ENCODE measurements at regions not wholly inside any gene's neighbourhood (a gene's known extent, or its start where the extent isn't known, plus 50 kb on each side); places are given as distances from the start of the nearest gene placed in this dataset.
"Not testable (repeated sequence)": the region's sequence is repeated elsewhere in the genome, so short reads cannot be mapped to it uniquely, and the experiment has no call there.

DNA sequence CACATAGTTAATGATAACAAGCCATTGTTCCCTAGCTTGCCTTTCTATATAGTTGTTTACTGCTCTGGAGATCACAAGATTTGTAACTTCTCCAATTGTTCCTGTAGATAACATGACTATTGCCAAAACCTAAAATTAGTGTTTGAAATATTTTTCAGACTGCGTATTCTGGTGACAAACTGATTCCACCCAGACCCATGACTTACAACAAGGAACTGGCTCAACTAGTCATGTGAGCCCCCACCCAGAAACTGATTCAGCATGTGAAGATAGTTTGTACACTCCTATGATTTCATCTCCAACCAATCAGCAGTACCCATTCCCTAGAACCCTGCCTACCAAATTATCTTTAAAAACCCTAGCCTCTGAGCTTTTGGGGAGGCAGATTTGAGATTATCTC, 131.4 kb upstream of the BCL9 start:
- TF ChIP-seq POLR2A (IDR thresholded peaks at IDR 0.05; ENCODE audit: low read depth, low read length) (no peak), TAF1 (IDR thresholded peaks at IDR 0.05; ENCODE audit: borderline replicate concordance, low read depth, low read length) (no peak), POLR2AphosphoS5 (IDR thresholded peaks at IDR 0.05; ENCODE audit: low read depth, low read length) (no peak)

DNA sequence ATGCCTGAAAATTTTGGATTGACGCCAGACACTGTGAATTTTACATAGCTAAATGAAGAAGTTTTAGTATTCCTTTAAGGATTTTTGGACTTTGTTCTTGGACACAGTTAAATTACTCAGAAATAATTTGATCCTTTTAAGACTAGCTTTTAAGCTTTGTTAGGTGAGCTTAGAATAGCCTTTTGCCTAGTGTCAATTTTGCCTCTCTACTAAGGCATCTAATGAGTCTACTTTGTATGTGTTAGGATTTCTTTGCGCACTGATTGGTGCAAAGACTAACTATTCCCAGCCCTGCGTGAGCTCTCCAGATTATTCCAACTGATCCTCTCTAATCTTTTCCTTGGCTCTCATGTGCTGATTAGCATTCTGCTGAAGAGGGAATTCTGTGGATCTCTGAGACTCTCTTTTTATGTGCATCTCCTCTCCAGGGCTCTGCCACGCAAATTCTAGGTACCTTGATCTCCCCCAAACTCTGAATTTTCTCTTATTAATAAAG, 128.1 kb upstream of the BCL9 start:
- DNase-seq (ENCODE audit: insufficient read length) (no peak), FAIRE-seq (no peak)
- no peak for TF ChIP-seq POLR2A (IDR thresholded peaks at IDR 0.05; ENCODE audit: low read depth, low read length)
- TF ChIP-seq POLR2AphosphoS5 (IDR thresholded peaks at IDR 0.05; ENCODE audit: low read depth, low read length), result no peak
- TF ChIP-seq TAF1 (IDR thresholded peaks at IDR 0.05; ENCODE audit: borderline replicate concordance, low read depth, low read length), result no peak

More for the DNA sequence above, 131.4 kb upstream of the BCL9 start:
- FAIRE-seq (no peak), DNase-seq (ENCODE audit: insufficient read length) (no peak)

DNA sequence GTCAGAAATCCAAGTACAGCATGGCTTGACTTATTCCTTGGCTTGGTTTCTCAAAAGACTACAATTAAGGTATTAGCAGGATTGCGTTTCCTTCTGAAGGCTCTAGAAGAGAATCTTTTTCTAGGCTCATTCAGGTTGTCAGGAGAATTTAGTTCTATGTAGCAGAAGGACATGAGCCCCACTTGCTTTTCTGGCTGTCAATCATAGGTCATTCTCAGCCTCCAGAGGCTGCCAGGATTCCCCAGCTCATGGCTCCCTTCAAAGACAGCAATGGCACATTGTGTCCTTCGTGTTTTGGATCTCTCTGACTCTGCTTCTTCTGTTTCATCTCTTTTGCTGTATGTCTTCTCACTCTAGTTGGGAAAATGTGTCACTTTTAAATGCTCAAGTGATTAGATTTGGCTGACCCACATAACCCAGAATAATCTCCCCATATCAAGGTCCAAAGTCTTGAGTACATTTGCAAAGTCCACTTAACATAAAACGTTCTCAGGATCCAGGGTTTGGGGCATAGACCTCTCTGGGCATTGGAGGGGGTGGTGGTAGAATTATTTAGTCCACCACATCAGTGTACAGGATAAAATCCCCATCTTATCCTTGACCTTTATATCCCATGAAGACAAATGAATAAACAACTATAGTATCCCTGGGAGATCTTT, 126.7 kb upstream of the BCL9 start:
- no peak for TF ChIP-seq TAF1 (IDR thresholded peaks at IDR 0.05; ENCODE audit: borderline replicate concordance, low read depth, low read length)
- TF ChIP-seq POLR2A (IDR thresholded peaks at IDR 0.05; ENCODE audit: low read depth, low read length), result no peak
- no peak for TF ChIP-seq POLR2AphosphoS5 (IDR thresholded peaks at IDR 0.05; ENCODE audit: low read depth, low read length)
- FAIRE-seq (no peak), DNase-seq (ENCODE audit: insufficient read length) (no peak)

DNA sequence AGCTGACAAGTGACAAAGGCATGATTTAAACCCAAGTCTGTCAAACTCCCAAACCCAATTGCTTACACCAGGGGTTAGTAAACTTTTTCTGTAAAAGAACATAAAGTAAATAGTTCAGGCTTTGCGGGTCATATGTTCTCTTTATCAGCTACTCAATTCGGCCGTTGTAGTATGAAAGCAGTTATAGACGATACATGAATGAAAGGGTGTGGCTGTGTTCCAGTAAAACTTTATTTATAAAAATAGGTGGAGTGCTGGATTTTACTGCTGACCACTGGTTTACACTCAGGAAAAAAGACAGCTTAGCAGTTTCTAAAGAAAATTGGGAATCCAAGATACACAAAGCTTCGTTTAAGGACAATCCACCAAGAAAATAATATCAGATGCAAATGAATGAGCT, 124.3 kb upstream of the BCL9 start:
- TF ChIP-seq POLR2AphosphoS5 (IDR thresholded peaks at IDR 0.05; ENCODE audit: low read depth, low read length), result no peak
- TF ChIP-seq TAF1 (IDR thresholded peaks at IDR 0.05; ENCODE audit: borderline replicate concordance, low read depth, low read length), result no peak
- FAIRE-seq (no peak), DNase-seq (ENCODE audit: insufficient read length) (no peak)

GRCh38 chr1:147423100-147423827, 118.0 kb upstream of the BCL9 start:
- FAIRE-seq; DNase-seq (ENCODE audit: insufficient read length): not testable (repeated sequence)

- FAIRE-seq, result no peak
- DNase-seq (ENCODE audit: insufficient read length), result no peak
- no peak for TF ChIP-seq POLR2A (IDR thresholded peaks at IDR 0.05; ENCODE audit: low read depth, low read length)
- no peak for TF ChIP-seq TAF1 (IDR thresholded peaks at IDR 0.05; ENCODE audit: borderline replicate concordance, low read depth, low read length)
- TF ChIP-seq POLR2AphosphoS5 (IDR thresholded peaks at IDR 0.05; ENCODE audit: low read depth, low read length), result no peak
Measured at GRCh38 chr1:147434921-147435320, 106.4 kb upstream of the BCL9 start.

- no peak for DNase-seq (ENCODE audit: insufficient read length)
- FAIRE-seq, result no peak
- TF ChIP-seq POLR2AphosphoS5 (IDR thresholded peaks at IDR 0.05; ENCODE audit: low read depth, low read length) (no peak), TAF1 (IDR thresholded peaks at IDR 0.05; ENCODE audit: borderline replicate concordance, low read depth, low read length) (no peak), POLR2A (IDR thresholded peaks at IDR 0.05; ENCODE audit: low read depth, low read length) (no peak)
Measured at GRCh38 chr1:147444381-147444780, 96.9 kb upstream of the BCL9 start.

DNA sequence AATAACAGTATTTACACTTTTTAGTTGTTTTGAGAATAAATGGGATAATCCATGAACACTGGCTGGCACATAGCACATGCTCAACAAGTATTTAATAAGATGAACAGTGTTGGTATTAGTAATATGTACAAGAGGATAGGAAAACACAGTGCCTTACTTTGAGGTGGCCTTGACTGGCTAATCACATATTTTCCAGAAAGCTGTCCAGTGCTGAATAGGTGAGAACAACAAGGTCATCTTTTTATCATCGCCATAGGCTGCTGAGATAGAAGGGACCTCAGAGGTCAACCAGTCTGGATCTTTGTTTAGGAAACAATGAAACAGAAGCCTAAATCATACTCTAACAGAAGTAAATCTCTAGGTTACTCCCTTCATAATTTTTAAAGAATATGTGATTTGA, 89.7 kb upstream of the BCL9 start:
- no peak for DNase-seq (ENCODE audit: insufficient read length)
- no peak for FAIRE-seq
- no peak for TF ChIP-seq POLR2AphosphoS5 (IDR thresholded peaks at IDR 0.05; ENCODE audit: low read depth, low read length)
- TF ChIP-seq TAF1 (IDR thresholded peaks at IDR 0.05; ENCODE audit: borderline replicate concordance, low read depth, low read length), result no peak
- TF ChIP-seq POLR2A (IDR thresholded peaks at IDR 0.05; ENCODE audit: low read depth, low read length), result no peak

DNA sequence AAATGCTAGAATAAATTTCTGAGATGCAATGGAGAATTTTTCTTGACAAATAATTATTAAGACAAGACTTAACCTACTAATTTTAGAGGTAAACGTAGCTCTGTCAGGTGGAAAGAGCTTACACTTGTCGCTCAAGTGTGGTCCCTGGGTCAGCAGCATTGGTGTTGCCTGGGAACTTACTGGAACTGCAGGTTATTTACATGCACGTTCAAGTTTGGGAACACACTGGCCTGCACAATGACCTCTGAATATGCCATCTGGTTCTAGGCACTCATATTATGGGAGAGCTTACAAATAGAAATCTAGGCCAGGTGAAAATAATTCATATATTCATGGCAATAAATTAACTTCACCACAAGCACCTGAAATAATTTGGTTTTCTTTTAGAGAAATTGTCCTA, 88.5 kb upstream of the BCL9 start:
- DNase-seq (ENCODE audit: insufficient read length), result no peak
- TF ChIP-seq POLR2A (IDR thresholded peaks at IDR 0.05; ENCODE audit: low read depth, low read length) (no peak), POLR2AphosphoS5 (IDR thresholded peaks at IDR 0.05; ENCODE audit: low read depth, low read length) (no peak), TAF1 (IDR thresholded peaks at IDR 0.05; ENCODE audit: borderline replicate concordance, low read depth, low read length) (no peak)
- FAIRE-seq, result no peak

DNA sequence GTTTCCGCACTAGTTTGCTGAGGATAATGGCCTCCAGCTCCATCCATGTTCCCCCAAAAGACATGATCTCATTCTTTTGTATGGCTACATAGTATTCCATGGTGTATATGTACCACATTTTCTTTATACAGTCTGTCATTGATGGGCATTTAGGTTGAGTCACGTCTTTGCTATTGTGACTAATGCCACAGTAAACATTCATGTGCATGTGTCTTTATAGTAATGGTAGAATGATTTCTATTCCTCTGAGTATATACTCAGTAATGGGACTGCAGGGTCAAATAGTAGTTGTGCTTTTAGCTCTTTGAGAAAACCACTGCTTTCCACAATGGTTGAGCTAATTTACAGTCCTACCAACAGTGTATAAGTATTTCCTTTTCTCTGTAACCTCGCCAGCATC, 78.3 kb upstream of the BCL9 start:
- no peak for FAIRE-seq
- TF ChIP-seq POLR2A (IDR thresholded peaks at IDR 0.05; ENCODE audit: low read depth, low read length) (no peak), TAF1 (IDR thresholded peaks at IDR 0.05; ENCODE audit: borderline replicate concordance, low read depth, low read length) (no peak)
- no peak for DNase-seq (ENCODE audit: insufficient read length)

DNA sequence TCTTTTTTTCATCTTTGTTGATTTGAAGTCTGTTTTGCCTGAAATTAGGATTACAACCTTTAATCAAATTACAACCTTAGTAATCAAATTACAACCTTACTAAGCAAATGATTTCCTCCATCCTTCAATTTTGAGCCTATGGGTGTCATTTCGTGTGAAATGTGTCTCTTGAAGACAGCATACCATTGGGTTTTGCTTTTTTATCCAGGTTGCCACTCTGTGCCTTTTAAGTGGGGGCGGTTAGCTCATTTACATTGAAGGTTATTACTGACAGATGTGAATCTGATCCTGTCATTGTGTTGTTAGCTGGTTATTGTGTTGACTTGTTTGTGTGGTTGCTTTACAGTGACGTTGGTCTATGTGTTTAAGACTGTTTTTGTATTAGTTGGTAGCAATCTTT, 74.8 kb upstream of the BCL9 start:
- FAIRE-seq, result no peak
- TF ChIP-seq POLR2A (IDR thresholded peaks at IDR 0.05; ENCODE audit: low read depth, low read length), result no peak
- TF ChIP-seq TAF1 (IDR thresholded peaks at IDR 0.05; ENCODE audit: borderline replicate concordance, low read depth, low read length), result no peak
- no peak for TF ChIP-seq POLR2AphosphoS5 (IDR thresholded peaks at IDR 0.05; ENCODE audit: low read depth, low read length)
- DNase-seq (ENCODE audit: insufficient read length), result no peak

DNA sequence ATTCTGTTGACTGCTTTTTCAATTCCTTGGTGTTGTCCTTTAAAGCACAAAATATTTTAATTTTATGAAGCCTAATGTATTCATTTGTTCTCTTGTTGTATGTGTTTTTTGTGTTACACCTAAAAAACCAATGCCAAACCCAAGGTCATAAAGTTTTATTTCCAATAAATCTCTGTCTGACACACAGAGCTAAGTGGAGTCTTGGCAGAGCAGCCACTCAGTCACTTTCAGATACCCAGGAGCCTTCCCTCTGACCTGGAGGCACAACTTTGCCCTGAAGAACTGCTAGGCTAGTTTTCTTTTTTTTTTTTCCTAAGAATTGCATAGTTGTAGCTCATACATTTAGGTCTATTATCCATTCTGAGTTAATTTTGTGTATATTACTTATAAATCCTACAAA, 71.2 kb upstream of the BCL9 start:
- TF ChIP-seq POLR2A (IDR thresholded peaks at IDR 0.05; ENCODE audit: low read depth, low read length) (no peak), POLR2AphosphoS5 (IDR thresholded peaks at IDR 0.05; ENCODE audit: low read depth, low read length) (no peak), TAF1 (IDR thresholded peaks at IDR 0.05; ENCODE audit: borderline replicate concordance, low read depth, low read length) (no peak)
- no peak for FAIRE-seq
- DNase-seq (ENCODE audit: insufficient read length), result no peak
